GM19328 (cell line): ENCODE measurements at regions not wholly inside any gene's neighbourhood (a gene's known extent, or its start where the extent isn't known, plus 50 kb on each side); places are given as distances from the start of the nearest gene placed in this dataset.
A peak's percentile ranks its signal among the peaks of the same experiment; 100 is the strongest.

ENCODE experiments used
- ATAC-seq: cut with Tn5 transposase; IDR thresholded peaks from one replicate; pipeline ENCODE4 v1.9.1; 2021; ENCODE audit warnings: mild to moderate bottlenecking, moderate library complexity; ENCODE audit not compliant: unreplicated experiment

- ATAC-seq, result peak; percentile 60
Measured at GRCh38 chr9:115209601-115210306, 91.8 kb upstream of the TNC start.

GRCh38 chr9:115210699-115211098 lies 92.7 kb upstream of the TNC start:
- no peak for ATAC-seq

- peak; percentile 65 for ATAC-seq
Measured at GRCh38 chr9:115211413-115212124, 93.6 kb upstream of the TNC start.

GRCh38 chr9:115212125-115212605 lies 94.2 kb upstream of the TNC start:
- no peak for ATAC-seq

- no peak for ATAC-seq
Measured at GRCh38 chr9:115212832-115213231, 94.9 kb upstream of the TNC start.

GRCh38 chr9:115213818-115214334 lies 95.9 kb upstream of the TNC start:
- ATAC-seq, result no peak

GRCh38 chr9:115216873-115217272 lies 98.9 kb upstream of the TNC start:
- no peak for ATAC-seq

- ATAC-seq, result no peak
Measured at GRCh38 chr9:115220319-115221005, 102.5 kb upstream of the TNC start.

- no peak for ATAC-seq
Measured at GRCh38 chr9:115223471-115223870, 105.5 kb upstream of the TNC start.

- ATAC-seq, result no peak
Measured at GRCh38 chr9:115225459-115226116, 107.6 kb upstream of the TNC start.

GRCh38 chr9:115226152-115226551 lies 108.2 kb upstream of the TNC start:
- no peak for ATAC-seq

- no peak for ATAC-seq
Measured at GRCh38 chr9:115229496-115229895, 111.5 kb upstream of the TNC start.

GRCh38 chr9:115230924-115231515 lies 113.1 kb upstream of the TNC start:
- ATAC-seq, result no peak

GRCh38 chr9:115232181-115232774 lies 114.3 kb upstream of the TNC start:
- ATAC-seq, result no peak

GRCh38 chr9:115234094-115234493 lies 116.1 kb upstream of the TNC start:
- ATAC-seq, result no peak

GRCh38 chr9:115235221-115235620 lies 117.3 kb upstream of the TNC start:
- ATAC-seq, result no peak

GRCh38 chr9:115237385-115237998 lies 119.5 kb upstream of the TNC start:
- ATAC-seq, result no peak

- no peak for ATAC-seq
Measured at GRCh38 chr9:115240676-115241075, 122.7 kb upstream of the TNC start.

- no peak for ATAC-seq
Measured at GRCh38 chr9:115241641-115242040, 123.7 kb upstream of the TNC start.

GRCh38 chr9:115249488-115249887 lies 131.5 kb upstream of the TNC start:
- ATAC-seq, result no peak
